ENCODE measurements at regions not wholly inside any gene's neighbourhood (a gene's known extent, or its start where the extent isn't known, plus 50 kb on each side); places are given as distances from the start of the nearest gene placed in this dataset.

DNA sequence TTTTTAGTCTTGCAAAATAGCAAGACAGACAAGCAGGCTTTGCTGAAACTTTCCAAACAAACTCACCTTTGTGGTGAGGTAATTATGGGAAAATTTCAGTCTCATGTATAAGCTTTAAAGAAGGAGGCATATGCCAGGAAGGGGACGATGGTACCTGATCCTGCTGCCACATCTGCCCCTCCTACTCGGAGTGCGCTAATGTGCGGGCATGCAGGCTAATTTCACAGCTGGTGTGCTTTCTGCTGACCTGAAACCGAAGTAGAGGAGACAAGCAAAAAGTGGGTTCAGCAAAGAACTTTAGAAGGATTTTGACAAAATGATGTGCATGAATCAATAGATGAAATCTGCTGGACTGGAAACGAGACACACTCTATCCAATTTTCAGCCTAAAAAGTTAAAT is 117.1 kb upstream of the IRX4 start:
- TF ChIP-seq POLR2A (IDR thresholded peaks at IDR 0.05; ENCODE audit: low read length) (no peak), GATA1 (IDR thresholded peaks at IDR 0.05; ENCODE audit: low read depth, low read length) (no peak)
